IPS DF 19.7 (cell line): ENCODE measurements at regions not wholly inside any gene's neighbourhood (a gene's known extent, or its start where the extent isn't known, plus 50 kb on each side); places are given as distances from the start of the nearest gene placed in this dataset.
A peak's percentile ranks its signal among the peaks of the same experiment; 100 is the strongest.

Source experiments
- DNase-seq: peaks from one replicate; pipeline ENCODE4 v3.0.0-alpha.2; 2013; ENCODE audit warnings: low read depth, low spot score

GRCh38 chr4:57254754-57255153 lies 144.6 kb upstream of the IGFBP7 start:
- DNase-seq, result no peak

DNA sequence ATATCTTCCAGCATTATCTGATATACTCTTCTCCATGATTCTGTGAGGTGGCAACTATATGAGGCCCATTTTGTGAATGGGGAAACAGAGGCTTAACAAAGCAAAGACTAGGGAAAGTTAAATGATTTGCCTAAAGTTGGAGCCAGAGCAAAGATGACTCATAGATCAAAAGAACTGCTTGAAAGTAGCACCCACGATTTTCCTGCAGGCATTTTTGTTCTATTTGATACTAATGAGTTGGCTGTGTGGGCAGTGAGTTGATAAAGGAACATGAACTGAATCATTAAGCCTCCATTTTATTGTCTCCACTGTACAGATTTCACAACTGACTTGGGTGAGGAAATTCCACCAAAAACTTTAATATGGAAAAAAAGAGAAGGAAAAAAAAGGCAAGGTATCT lies 138.9 kb upstream of the IGFBP7 start:
- DNase-seq, result no peak

GRCh38 chr4:57243076-57243475 lies 132.9 kb upstream of the IGFBP7 start:
- DNase-seq, result no peak

DNA sequence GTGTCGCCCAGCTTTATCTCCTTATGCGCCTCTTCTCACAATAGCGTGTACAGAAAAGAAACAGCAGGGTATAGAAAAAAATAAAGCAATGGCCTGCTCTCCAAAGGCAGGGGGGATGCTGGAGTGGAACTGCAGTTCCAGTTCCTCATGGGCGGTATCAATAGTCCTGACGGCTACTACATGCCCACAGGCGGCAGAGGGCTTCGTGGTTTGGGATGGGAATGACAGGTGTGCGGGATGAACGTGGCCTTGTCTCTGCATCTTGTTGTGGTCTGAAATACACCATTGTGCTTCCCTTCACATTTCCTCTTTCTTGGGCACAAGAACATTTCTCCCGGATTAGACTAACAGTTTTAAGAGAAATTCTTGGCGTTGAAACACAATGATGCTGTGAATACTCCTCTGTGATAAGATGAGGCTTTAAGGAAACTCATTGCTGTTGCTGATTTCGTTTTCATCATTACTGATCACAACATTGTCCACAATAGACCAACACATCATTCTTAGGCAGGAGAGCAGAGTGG lies 124.1 kb upstream of the IGFBP7 start:
- DNase-seq, result no peak

GRCh38 chr4:57233386-57233785 lies 123.2 kb upstream of the IGFBP7 start:
- DNase-seq, result no peak

DNA sequence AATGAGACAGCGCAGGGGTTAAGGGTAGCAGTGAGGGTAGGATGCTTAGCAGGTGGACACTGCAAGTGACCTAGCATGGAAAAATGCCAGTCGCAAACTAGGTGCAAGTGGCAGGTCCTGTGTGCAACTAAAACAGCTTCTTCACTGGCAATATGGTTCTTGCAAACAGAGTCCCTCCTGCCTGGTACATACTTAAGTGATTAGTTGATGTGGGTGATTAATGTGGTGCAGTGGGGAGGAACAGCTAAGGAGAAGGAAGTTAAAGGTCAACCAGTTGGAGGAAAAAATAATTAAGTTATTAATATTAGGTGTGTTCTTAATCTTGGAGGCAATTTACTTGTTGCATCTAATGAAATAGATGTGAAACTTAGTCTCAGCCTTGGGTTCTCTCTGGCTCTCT lies 121.6 kb upstream of the IGFBP7 start:
- DNase-seq, result no peak

GRCh38 chr4:57220734-57221133 lies 110.5 kb upstream of the IGFBP7 start:
- DNase-seq, result no peak

DNA sequence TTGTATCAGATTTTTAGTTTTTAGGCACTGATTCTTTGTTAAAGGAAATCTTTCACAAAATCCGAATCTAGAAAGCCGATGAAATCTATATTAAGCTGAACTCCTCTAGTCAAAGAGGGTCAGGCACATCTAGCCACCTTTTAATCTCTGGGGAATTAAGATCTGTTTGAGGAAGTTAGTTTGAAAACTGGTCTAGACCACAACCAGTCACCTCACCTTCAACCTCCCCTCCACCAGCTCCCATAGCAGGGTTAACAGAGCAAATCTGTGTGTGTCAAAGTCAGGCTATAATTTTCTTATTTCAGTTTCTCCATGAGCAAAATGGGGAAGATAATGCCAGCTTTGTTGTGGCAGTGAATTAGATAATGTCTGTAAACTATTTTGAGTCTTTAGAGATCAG lies 110.0 kb upstream of the IGFBP7 start:
- no peak for DNase-seq

GRCh38 chr4:57219431-57219830 lies 109.2 kb upstream of the IGFBP7 start:
- DNase-seq, result peak; percentile 30

DNA sequence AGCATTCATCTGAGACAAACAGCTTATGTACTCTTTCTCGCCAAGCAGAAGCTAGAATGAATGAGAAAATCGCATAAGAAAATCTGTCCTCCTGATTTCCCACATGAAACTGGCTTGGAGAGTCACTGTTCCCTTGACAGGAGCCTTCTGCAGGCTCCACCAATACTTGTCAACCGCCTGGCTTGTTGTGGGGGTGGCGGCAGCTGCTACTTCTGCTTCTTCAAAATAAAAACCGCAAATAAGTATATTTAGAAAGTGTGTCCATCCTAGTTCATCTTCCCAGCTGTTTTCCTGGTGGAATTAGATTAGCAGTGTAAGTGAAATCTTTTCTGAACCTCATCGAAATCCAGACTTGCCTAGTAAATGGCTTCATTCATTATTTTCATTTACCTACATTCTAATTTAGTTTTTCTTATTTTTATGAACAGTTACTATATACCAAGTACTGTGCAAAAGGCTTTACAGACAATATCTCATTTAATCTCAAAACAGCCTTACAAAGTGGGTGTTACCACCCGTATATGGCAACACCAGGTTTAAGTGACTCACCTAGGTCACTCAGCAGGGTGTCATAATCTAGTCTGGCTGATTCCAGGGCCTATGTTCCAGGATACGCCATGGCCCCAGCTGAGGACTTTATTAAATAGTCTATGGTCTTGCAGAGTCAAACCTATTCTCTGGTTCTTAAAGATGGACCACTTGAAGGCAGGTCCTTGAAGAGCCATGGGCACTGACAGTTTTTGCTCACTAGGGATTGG lies 104.6 kb upstream of the IGFBP7 start:
- DNase-seq, result no peak

DNA sequence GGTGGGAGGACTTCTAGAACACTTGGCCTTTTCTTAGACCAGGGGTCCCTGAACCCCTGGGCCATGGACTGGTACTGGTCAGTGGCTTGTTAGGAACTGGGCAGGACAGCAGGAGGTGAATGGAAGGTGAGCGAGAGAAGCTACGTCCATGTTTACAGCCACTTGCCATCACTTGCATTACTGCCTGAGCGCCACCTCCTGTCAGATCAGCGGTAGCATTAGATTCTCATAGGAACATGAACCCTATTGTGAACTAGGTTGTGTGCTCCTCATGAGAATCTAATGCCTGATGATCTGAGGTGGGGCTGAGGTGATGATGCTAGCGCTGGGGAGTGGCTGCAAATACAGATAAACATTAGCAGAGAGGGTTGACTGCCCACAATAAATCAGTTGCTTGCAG lies 100.9 kb upstream of the IGFBP7 start:
- no peak for DNase-seq

- DNase-seq, result no peak
Measured at GRCh38 chr4:57206172-57206571, 96.0 kb upstream of the IGFBP7 start.

DNA sequence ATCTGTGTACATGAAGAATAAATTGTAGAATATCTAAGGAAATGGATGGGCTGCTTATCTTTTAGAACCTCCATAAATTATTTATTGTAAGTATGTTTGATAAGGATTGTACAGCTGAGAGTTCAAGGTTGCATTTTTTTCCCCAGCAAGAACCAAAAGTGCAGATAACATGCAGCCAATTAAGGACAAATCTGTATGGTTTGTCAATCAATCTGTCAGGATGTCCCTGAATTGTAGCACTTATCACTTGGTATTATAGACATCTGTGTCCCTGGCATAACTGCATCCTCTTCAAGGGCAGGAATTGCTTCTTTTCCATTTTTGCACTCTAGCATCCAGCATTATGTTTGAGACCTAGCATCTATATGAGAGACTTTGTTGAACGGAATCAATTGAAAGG lies 95.4 kb upstream of the IGFBP7 start:
- DNase-seq, result no peak

DNA sequence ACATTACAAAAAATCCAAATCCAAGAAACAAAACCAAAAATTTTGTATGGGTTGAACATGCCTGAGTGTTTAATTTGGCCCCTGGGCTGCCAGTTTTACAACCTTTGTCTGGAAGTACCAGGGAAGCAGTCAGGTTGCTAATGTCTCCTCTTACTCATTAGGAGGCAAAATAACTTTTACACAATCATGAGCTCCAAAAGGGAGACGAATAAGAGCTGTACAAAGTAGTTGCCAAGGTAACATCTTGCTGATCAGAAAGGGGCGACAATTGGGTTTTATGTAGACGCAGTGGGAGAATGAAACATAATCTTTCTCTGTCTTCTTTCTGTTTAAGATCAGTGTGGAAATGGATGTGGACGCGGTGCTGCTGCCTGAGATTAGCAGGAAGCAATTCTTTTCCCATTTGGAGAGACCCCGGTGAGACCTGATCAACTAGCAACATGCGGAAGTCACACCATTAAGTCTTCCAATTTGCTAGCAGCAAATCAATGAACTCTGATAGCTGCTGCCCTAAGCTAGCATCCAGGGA lies 90.7 kb upstream of the IGFBP7 start:
- DNase-seq, result no peak

DNA sequence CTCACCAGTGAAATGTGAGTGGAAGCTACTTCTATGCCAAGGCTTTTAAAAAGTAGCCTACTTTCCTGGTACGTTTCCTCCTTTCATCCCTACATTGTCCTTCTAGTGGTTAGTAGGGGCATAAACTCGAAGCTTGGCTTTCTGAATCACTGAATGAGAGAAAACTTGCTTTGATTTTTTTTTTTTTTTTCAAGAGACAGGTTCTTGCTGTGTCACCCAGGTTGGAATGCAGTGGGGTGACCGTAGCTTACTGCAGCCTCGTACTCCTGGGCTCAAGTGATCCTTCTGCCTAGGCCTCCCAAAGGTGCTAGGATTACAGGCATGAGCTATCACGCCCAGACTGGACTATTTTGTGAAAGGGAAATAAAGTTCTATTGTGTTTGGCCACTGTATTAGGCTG lies 89.1 kb upstream of the IGFBP7 start:
- no peak for DNase-seq

- DNase-seq, result no peak
Measured at GRCh38 chr4:57195622-57196021, 85.4 kb upstream of the IGFBP7 start.

GRCh38 chr4:57194068-57194611 lies 84.0 kb upstream of the IGFBP7 start:
- DNase-seq, result no peak

GRCh38 chr4:57193209-57193810 lies 83.1 kb upstream of the IGFBP7 start:
- no peak for DNase-seq

- DNase-seq, result peak; percentile 99
Measured at GRCh38 chr4:57191523-57192034, 81.4 kb upstream of the IGFBP7 start.

- peak; percentile 85 for DNase-seq
Measured at GRCh38 chr4:57190601-57191481, 80.7 kb upstream of the IGFBP7 start.

- no peak for DNase-seq
Measured at GRCh38 chr4:57187246-57187645, 77.1 kb upstream of the IGFBP7 start.
